CD14-positive monocyte (primary cell): ENCODE measurements at regions not wholly inside any gene's neighbourhood (a gene's known extent, or its start where the extent isn't known, plus 50 kb on each side); places are given as distances from the start of the nearest gene placed in this dataset.

ENCODE experiments used
- DNase-seq, 3 donors: peaks; one replicate each; pipeline ENCODE4 v3.0.0-alpha.2; 2011 to 2022
- H2AFZ ChIP-seq: 2 replicates; pipeline ENCODE4 v1.6.0; 2012; ENCODE audit warnings: mild to moderate bottlenecking, low read depth, low read length, inconsistent platforms; ENCODE audit not compliant: insufficient read depth, poor library complexity, severe bottlenecking
- H3K27ac ChIP-seq, 2 donors: 1 replicate in 1 of 2; 2 replicates in 1 of 2; pipeline ENCODE4 v1.5.1; 2012 to 2013; ENCODE audit warnings: low read length in 2 of 2, control low read depth in 1 of 2, inconsistent platforms in 1 of 2, low read depth in 1 of 2, mild to moderate bottlenecking in 1 of 2
- H3K27me3 ChIP-seq, 2 donors: one replicate each; pipeline versions ENCODE4 v1.6.0 to v1.6.1; 2011 to 2013; ENCODE audit warnings: low read length in 2 of 2; ENCODE audit not compliant: control insufficient read depth in 2 of 2, insufficient read depth in 2 of 2
- H3K36me3 ChIP-seq, 2 donors: replicated peaks in 1 of 2; 1 replicate in 1 of 2; 2 replicates in 1 of 2; pipeline versions ENCODE4 v1.5.1 to v1.6.1; 2012 to 2013; ENCODE audit warnings: low read length in 2 of 2, control low read depth in 1 of 2, inconsistent platforms in 1 of 2, mild to moderate bottlenecking in 1 of 2; ENCODE audit not compliant: insufficient read depth in 2 of 2, control insufficient read depth in 1 of 2
- H3K4me1 ChIP-seq, 2 donors: 1 replicate in 1 of 2; 2 replicates in 1 of 2; pipeline versions ENCODE4 v1.5.1 to v1.6.1; 2012 to 2013; ENCODE audit warnings: low read length in 2 of 2, control low read depth in 1 of 2, inconsistent platforms in 1 of 2, mild to moderate bottlenecking in 1 of 2, moderate library complexity in 1 of 2; ENCODE audit not compliant: insufficient read depth in 2 of 2, control insufficient read depth in 1 of 2
- H3K4me2 ChIP-seq: replicated peaks from 2 replicates; pipeline ENCODE3; 2012; ENCODE audit warnings: low read length, moderate library complexity, mild to moderate bottlenecking; ENCODE audit not compliant: poor library complexity, severe bottlenecking; ENCODE audit errors: extremely low read depth
- H3K4me3 ChIP-seq, 3 experiments: fragments of 200-600 bp in 1 of 3; sonication (generic) in 1 of 3; replicated peaks in 1 of 3; 1 replicate in 2 of 3; 2 replicates in 1 of 3; pipeline ENCODE4 v1.5.1; 2011 to 2013; ENCODE audit warnings: low read length in 3 of 3, mild to moderate bottlenecking in 3 of 3, control low read depth in 2 of 3, low read depth in 2 of 3, inconsistent platforms in 1 of 3, moderate library complexity in 1 of 3
- H3K79me2 ChIP-seq: 2 replicates; pipeline ENCODE4 v1.6.0; 2012; ENCODE audit warnings: mild to moderate bottlenecking, control low read depth, inconsistent platforms, low read length, moderate library complexity; ENCODE audit not compliant: insufficient read depth
- H3K9ac ChIP-seq: 2 replicates; pipeline ENCODE4 v1.6.0; 2017; ENCODE audit warnings: low read length, mild to moderate bottlenecking; ENCODE audit not compliant: insufficient read depth, poor library complexity, severe bottlenecking
- H3K9me3 ChIP-seq, 2 donors: replicated peaks in 1 of 2; 1 replicate in 1 of 2; 2 replicates in 1 of 2; pipeline versions ENCODE4 v1.5.1 to v1.6.1; 2012 to 2013; ENCODE audit warnings: low read length in 2 of 2, control low read depth in 1 of 2; ENCODE audit not compliant: control insufficient read depth in 1 of 2, insufficient read depth in 1 of 2
- H4K20me1 ChIP-seq: 2 replicates; pipeline ENCODE4 v1.6.0; 2012; ENCODE audit warnings: mild to moderate bottlenecking, low read length, control low read depth, moderate library complexity; ENCODE audit not compliant: insufficient read depth
- H3K27ac Mint-ChIP-seq, 7 donors: one replicate each; pipeline ENCODE4 v1.8.0; 2020; ENCODE audit warnings: mild to moderate bottlenecking in 7 of 7, mixed read lengths in 7 of 7, moderate library complexity in 6 of 7, inconsistent platforms in 2 of 7
- H3K27me3 Mint-ChIP-seq, 3 donors: one replicate each; pipeline ENCODE4 v1.8.0; 2021 to 2022; ENCODE audit warnings: low read depth in 3 of 3, mild to moderate bottlenecking in 3 of 3, mixed read lengths in 3 of 3, moderate library complexity in 3 of 3, inconsistent platforms in 1 of 3
- H3K36me3 Mint-ChIP-seq, 2 donors: one replicate each; pipeline ENCODE4 v1.8.0; 2020; ENCODE audit warnings: mixed read lengths in 2 of 2, inconsistent platforms in 1 of 2, mild to moderate bottlenecking in 1 of 2
- H3K4me1 Mint-ChIP-seq: one replicate; pipeline ENCODE4 v1.8.0; 2020; ENCODE audit warnings: mild to moderate bottlenecking, mixed read lengths
- H3K4me3 Mint-ChIP-seq, 2 donors: one replicate each; pipeline ENCODE4 v1.8.0; 2020; ENCODE audit warnings: mild to moderate bottlenecking in 2 of 2, mixed read lengths in 2 of 2, moderate library complexity in 1 of 2
- H3K9me3 Mint-ChIP-seq, 7 donors: one replicate each; pipeline ENCODE4 v1.8.0; 2020 to 2022; ENCODE audit warnings: mixed read lengths in 7 of 7, mild to moderate bottlenecking in 6 of 7, moderate library complexity in 6 of 7, inconsistent platforms in 2 of 7
- CTCF ChIP-seq: fragments of 200-600 bp; IDR thresholded peaks from one replicate; pipeline ENCODE4 v1.8.0; 2022; ENCODE audit warnings: antibody characterized with exemption, mild to moderate bottlenecking
- WGBS: methylation state at CpG from one replicate; pipeline ENCODE4 v1.1.5; 2013; ENCODE audit warnings: missing lambda C conversion rate; ENCODE audit not compliant: insufficient coverage; 5-methylcytosine and 5-hydroxymethylcytosine counted together
- intact Hi-C, 2 donors: fragments of 100-400 bp; cut with micrococcal nuclease; formaldehyde crosslinking; loops; one replicate each; pipeline versions ENCODE4 v1.15.0 to v1.15.1; 2023

- WGBS, result no CpG with 5 or more reads among the region's 1 CpG
Observed at GRCh38 chr5:41629897-41630296, 119.5 kb upstream of the PLCXD3 start.

GRCh38 chr5:41625571-41625970, 115.2 kb upstream of the PLCXD3 start:
- no peak overlapping the region for H2AFZ ChIP-seq
- no peak overlapping the region for H3K4me2 ChIP-seq
- H3K27ac Mint-ChIP-seq, result no peak overlapping the region
- H3K27me3 ChIP-seq, result no peaks in the 10 kb centered on the region
- DNase-seq, result no peak
- no peak for TF ChIP-seq CTCF
- no peaks in the 10 kb centered on the region for H3K9me3 ChIP-seq
- no peaks in the 10 kb centered on the region for H3K4me1 Mint-ChIP-seq
- H3K4me1 ChIP-seq, result no peaks in the 10 kb centered on the region
- no peak overlapping the region for H3K4me3 ChIP-seq
- no peaks in the 10 kb centered on the region for H3K36me3 ChIP-seq
- H3K27me3 Mint-ChIP-seq, result no peaks in the 10 kb centered on the region
- H3K36me3 Mint-ChIP-seq, result no peaks in the 10 kb centered on the region
- no peak overlapping the region for H3K27ac ChIP-seq
- peaks cover 0 to 4% (median 2%) of the 10 kb centered on the region in 7 donors for H3K9me3 Mint-ChIP-seq
- H4K20me1 ChIP-seq, result no peaks in the 10 kb centered on the region
- H3K9ac ChIP-seq, result no peak overlapping the region
- H3K4me3 Mint-ChIP-seq, result no peak overlapping the region
- intact Hi-C loops, result no loop called here
- no peaks in the 10 kb centered on the region for H3K79me2 ChIP-seq

More at GRCh38 chr5:41629897-41630296, 119.5 kb upstream of the PLCXD3 start:
- no peak for TF ChIP-seq CTCF
- Histone ChIP-seq H3K36me3 (no peaks in the 10 kb centered on the region), H4K20me1 (no peaks in the 10 kb centered on the region), H3K4me3 (no peak overlapping the region), H3K9ac (no peak overlapping the region), H3K4me2 (no peak overlapping the region), H2AFZ (no peak overlapping the region), H3K27ac (no peak overlapping the region), H3K79me2 (no peaks in the 10 kb centered on the region), H3K9me3 (no peaks in the 10 kb centered on the region), H3K4me1 (no peaks in the 10 kb centered on the region), H3K27me3 (no peaks in the 10 kb centered on the region)
- intact Hi-C loops, result no loop called here
- Mint-ChIP-seq H3K36me3 (no peaks in the 10 kb centered on the region), H3K27me3 (peaks cover 0 to 3% (median 0%) of the 10 kb centered on the region in 3 donors), H3K27ac (no peak overlapping the region), H3K9me3 (peaks cover 0 to 3% (median 2%) of the 10 kb centered on the region in 7 donors), H3K4me1 (no peaks in the 10 kb centered on the region), H3K4me3 (no peak overlapping the region)
- no peak for DNase-seq
